GM19238 (cell line): ENCODE measurements at regions not wholly inside any gene's neighbourhood (a gene's known extent, or its start where the extent isn't known, plus 50 kb on each side); places are given as distances from the start of the nearest gene placed in this dataset.
"Not testable (repeated sequence)": the region's sequence is repeated elsewhere in the genome, so short reads cannot be mapped to it uniquely, and the experiment has no call there.

ENCODE experiments used
- DNase-seq: peaks from one replicate; pipeline ENCODE4 v3.0.0; 2011; ENCODE audit warnings: low spot score; ENCODE audit not compliant: insufficient read length

- DNase-seq: not testable (repeated sequence)
Measured at GRCh38 chr6:92083914-92084313, 1335.4 kb downstream of the EPHA7 start.

GRCh38 chr6:92072387-92072786 lies 1347.0 kb downstream of the EPHA7 start:
- DNase-seq: no peak

- DNase-seq: no peak
Measured at GRCh38 chr6:92069781-92070180, 1349.6 kb downstream of the EPHA7 start.

GRCh38 chr6:92052513-92052912 lies 1366.8 kb downstream of the EPHA7 start:
- DNase-seq: no peak

GRCh38 chr6:92050216-92050615 lies 1369.1 kb downstream of the EPHA7 start:
- DNase-seq: no peak

GRCh38 chr6:92047860-92048259 lies 1371.5 kb downstream of the EPHA7 start:
- DNase-seq: no peak

GRCh38 chr6:92047152-92047850 lies 1372.1 kb downstream of the EPHA7 start:
- DNase-seq: no peak

GRCh38 chr6:92044312-92044711 lies 1375.0 kb downstream of the EPHA7 start:
- DNase-seq: no peak

- DNase-seq: no peak
Measured at GRCh38 chr6:92043777-92044176, 1375.6 kb downstream of the EPHA7 start.

- DNase-seq: no peak
Measured at GRCh38 chr6:92026878-92027277, 1392.5 kb downstream of the EPHA7 start.

- no peak for DNase-seq
Measured at GRCh38 chr6:92024881-92025280, 1394.5 kb downstream of the EPHA7 start.

GRCh38 chr6:92024110-92024509 lies 1395.2 kb downstream of the EPHA7 start:
- no peak for DNase-seq

GRCh38 chr6:92023410-92023966 lies 1395.9 kb downstream of the EPHA7 start:
- no peak for DNase-seq

- DNase-seq: no peak
Measured at GRCh38 chr6:92011681-92012245, 1407.6 kb downstream of the EPHA7 start.

- no peak for DNase-seq
Measured at GRCh38 chr6:92008757-92009502, 1410.4 kb downstream of the EPHA7 start.

- DNase-seq: no peak
Measured at GRCh38 chr6:92000112-92000511, 1413.2 kb upstream of the MAP3K7 start.

- no peak for DNase-seq
Measured at GRCh38 chr6:91994787-91995186, 1407.9 kb upstream of the MAP3K7 start.

- DNase-seq: no peak
Measured at GRCh38 chr6:91982559-91982958, 1395.7 kb upstream of the MAP3K7 start.

- DNase-seq: no peak
Measured at GRCh38 chr6:91976797-91977196, 1389.9 kb upstream of the MAP3K7 start.

- DNase-seq: no peak
Measured at GRCh38 chr6:91970700-91971099, 1383.8 kb upstream of the MAP3K7 start.

- no peak for DNase-seq
Measured at GRCh38 chr6:91965872-91966271, 1379.0 kb upstream of the MAP3K7 start.

GRCh38 chr6:91961671-91962070 lies 1374.8 kb upstream of the MAP3K7 start:
- DNase-seq: no peak
